Adrenal gland (tissue), 9 donors: ENCODE measurements at regions not wholly inside any gene's neighbourhood (a gene's known extent, or its start where the extent isn't known, plus 50 kb on each side); places are given as distances from the start of the nearest gene placed in this dataset.

ENCODE experiments used
- DNase-seq, 7 donors: peaks; one replicate each; pipeline ENCODE4 v3.0.0-alpha.2; 2019 to 2020
- H3K27ac ChIP-seq, 5 donors: fragments of 200-600 bp; sonication (generic) in 4 of 5; 1 replicate in 3 of 5; 2 replicates in 2 of 5; pipeline versions ENCODE4 v1.5.1 to v1.8.0; 2016 to 2020; ENCODE audit warnings: mild to moderate bottlenecking in 1 of 5
- H3K27me3 ChIP-seq: fragments of 200-600 bp; 2 replicates; pipeline ENCODE4 v1.8.0; 2021
- H3K36me3 ChIP-seq, 2 donors: fragments of 200-600 bp; replicated peaks in 1 of 2; 1 replicate in 1 of 2; 2 replicates in 1 of 2; pipeline versions ENCODE4 v1.5.1 to v1.8.0; 2018 to 2022
- H3K4me1 ChIP-seq, 2 donors: fragments of 200-600 bp; replicated peaks in 1 of 2; 1 replicate in 1 of 2; 2 replicates in 1 of 2; pipeline versions ENCODE4 v1.5.1 to v1.8.0; 2018 to 2021
- H3K4me3 ChIP-seq, 4 donors: fragments of 200-600 bp; sonication (generic) in 3 of 4; one replicate each; pipeline ENCODE4 v1.5.1; 2016 to 2018
- H3K9me3 ChIP-seq, 3 donors: fragments of 200-600 bp; sonication (generic) in 1 of 3; replicated peaks in 1 of 3; 1 replicate in 2 of 3; 2 replicates in 1 of 3; pipeline versions ENCODE4 v1.5.1 to v1.8.0; 2016 to 2021
- POLR2A ChIP-seq, 2 donors: fragments of 450-650 bp; IDR thresholded peaks; one replicate each; pipeline ENCODE4 v1.6.1; 2017; ENCODE audit warnings: antibody characterized with exemption in 2 of 2, mild to moderate bottlenecking in 2 of 2, moderate library complexity in 1 of 2
- WGBS, 4 donors: extraction: QIAGEN DNeasy Blood & Tissue Kit in 2 of 4; methylation state at CpG; one replicate each; pipeline versions ENCODE4 v1.1.5 to v1.1.7; 2013 to 2017; 5-methylcytosine and 5-hydroxymethylcytosine counted together
- intact Hi-C, 2 donors: fragments of 100-400 bp; cut with DNase I; formaldehyde crosslinking; loops; one replicate each; pipeline versions ENCODE4 v1.14.1 to v1.15.0; 2022 to 2023
- TF ChIP-seq, protein P1 (sequence below), 6 experiments: fragments of 450-650 bp in 4 of 6; fragments of 200-600 bp in 2 of 6; sonication (generic) in 1 of 6; IDR thresholded peaks; 1 replicate in 5 of 6; 2 replicates in 1 of 6; pipeline versions ENCODE4 v1.5.1 to v1.8.0; 2016 to 2021; ENCODE audit warnings: antibody characterized with exemption in 6 of 6, mild to moderate bottlenecking in 2 of 6, moderate library complexity in 1 of 6
- donor health status: healthy with polysubstance abuse.
- donor health status: Bipolar disorder and iron deficiency.
- donor health status: DM: yes; HTN: yes; CAD: no.
- donor health status: DM: no; HTN: no; CAD: no.
- donor health status: DM: no; HTN: no; CAD: no.

DNA sequence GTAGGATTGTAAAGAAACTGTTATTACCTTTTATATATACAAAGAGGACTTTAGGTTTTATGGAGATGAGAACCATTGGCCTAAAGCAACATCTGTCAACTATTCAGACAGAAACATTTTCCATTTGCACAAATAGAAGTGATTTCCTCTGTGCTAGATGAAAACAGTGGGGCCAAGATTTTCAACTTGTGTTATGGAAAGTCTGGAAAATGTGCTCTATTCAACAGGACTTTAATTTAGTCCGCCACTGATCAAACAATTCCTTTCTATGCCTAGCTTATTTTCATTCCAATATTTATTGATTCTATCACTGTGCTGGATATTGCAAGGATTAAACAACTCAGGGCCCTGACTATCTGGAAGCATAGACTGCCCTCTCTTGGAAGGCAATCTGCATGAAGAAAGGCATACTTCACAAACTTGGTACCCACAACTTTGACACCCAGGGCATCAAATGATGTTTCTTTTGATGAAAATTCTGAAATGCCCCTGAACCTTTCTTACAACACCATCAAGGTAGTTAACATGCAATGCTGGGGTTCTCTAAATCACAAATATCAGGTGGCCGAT, 126.6 kb upstream of the HMHB1 start:
- Histone ChIP-seq H3K36me3 (no peaks in the 10 kb centered on the region), H3K4me1 (no peaks in the 10 kb centered on the region), H3K9me3 (no peaks in the 10 kb centered on the region), H3K27ac (no peak overlapping the region), H3K27me3 (no peaks in the 10 kb centered on the region), H3K4me3 (no peak overlapping the region)
- WGBS, 4 donors: 82 to 92% (median 90%) methylated on average over 2 of the region's 2 CpGs
- no peak for DNase-seq
- TF ChIP-seq POLR2A (IDR thresholded peaks at IDR 0.05): no peak
- TF ChIP-seq, protein P1, sequence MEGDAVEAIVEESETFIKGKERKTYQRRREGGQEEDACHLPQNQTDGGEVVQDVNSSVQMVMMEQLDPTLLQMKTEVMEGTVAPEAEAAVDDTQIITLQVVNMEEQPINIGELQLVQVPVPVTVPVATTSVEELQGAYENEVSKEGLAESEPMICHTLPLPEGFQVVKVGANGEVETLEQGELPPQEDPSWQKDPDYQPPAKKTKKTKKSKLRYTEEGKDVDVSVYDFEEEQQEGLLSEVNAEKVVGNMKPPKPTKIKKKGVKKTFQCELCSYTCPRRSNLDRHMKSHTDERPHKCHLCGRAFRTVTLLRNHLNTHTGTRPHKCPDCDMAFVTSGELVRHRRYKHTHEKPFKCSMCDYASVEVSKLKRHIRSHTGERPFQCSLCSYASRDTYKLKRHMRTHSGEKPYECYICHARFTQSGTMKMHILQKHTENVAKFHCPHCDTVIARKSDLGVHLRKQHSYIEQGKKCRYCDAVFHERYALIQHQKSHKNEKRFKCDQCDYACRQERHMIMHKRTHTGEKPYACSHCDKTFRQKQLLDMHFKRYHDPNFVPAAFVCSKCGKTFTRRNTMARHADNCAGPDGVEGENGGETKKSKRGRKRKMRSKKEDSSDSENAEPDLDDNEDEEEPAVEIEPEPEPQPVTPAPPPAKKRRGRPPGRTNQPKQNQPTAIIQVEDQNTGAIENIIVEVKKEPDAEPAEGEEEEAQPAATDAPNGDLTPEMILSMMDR (IDR thresholded peaks at IDR 0.05): peak in 1 of 6 experiments; percentile 20
- intact Hi-C loops: no loop called here

GRCh38 chr5:143683459-143683858, 128.5 kb upstream of the HMHB1 start:
- Histone ChIP-seq H3K4me1 (no peaks in the 10 kb centered on the region), H3K27me3 (no peaks in the 10 kb centered on the region), H3K4me3 (no peak overlapping the region), H3K27ac (no peak overlapping the region), H3K9me3 (no peaks in the 10 kb centered on the region), H3K36me3 (no peaks in the 10 kb centered on the region)
- 77 to 92% (median 81%) methylated on average over 1 of the region's 1 CpG for WGBS, 4 donors
- intact Hi-C loops: no loop called here
- TF ChIP-seq, protein P1 (IDR thresholded peaks at IDR 0.05): no peak
- TF ChIP-seq POLR2A (IDR thresholded peaks at IDR 0.05): no peak
- no peak for DNase-seq

DNA sequence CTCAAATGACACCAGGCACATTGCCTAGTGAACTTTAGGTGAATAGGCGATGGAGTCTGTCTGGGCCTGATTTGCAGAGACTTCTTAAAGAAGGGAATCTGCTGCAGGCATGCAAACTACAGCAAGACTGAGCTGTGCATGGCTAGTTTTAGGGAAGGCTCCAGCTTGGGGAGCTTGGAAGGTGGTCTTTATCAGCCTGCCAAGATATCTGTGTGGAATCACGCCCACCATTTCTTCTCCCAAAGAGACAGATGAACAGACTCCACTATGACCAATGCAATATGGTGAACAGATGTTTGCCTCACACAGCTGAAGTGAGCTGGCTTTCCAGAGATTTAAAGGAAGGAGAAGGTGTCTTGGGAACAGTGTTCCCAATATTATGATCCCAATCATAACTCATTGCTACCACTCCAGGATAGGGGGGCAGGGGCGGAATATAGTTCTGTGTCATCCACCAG, 129.0 kb upstream of the HMHB1 start:
- intact Hi-C loops: no loop called here
- H3K9me3 ChIP-seq: no peaks in the 10 kb centered on the region
- H3K27me3 ChIP-seq: no peaks in the 10 kb centered on the region
- H3K4me3 ChIP-seq: no peak overlapping the region
- no peaks in the 10 kb centered on the region for H3K36me3 ChIP-seq
- TF ChIP-seq, protein P1 (IDR thresholded peaks at IDR 0.05): no peak
- TF ChIP-seq POLR2A (IDR thresholded peaks at IDR 0.05): no peak
- H3K4me1 ChIP-seq: no peaks in the 10 kb centered on the region
- DNase-seq: no peak
- H3K27ac ChIP-seq: no peak overlapping the region
- WGBS, 4 donors: 60 to 73% (median 70%) methylated on average over 3 of the region's 3 CpGs

GRCh38 chr5:143682246-143682905, 129.6 kb upstream of the HMHB1 start:
- intact Hi-C loops: no loop called here
- Histone ChIP-seq H3K9me3 (no peaks in the 10 kb centered on the region), H3K27ac (no peak overlapping the region), H3K27me3 (no peaks in the 10 kb centered on the region), H3K4me3 (no peak overlapping the region), H3K4me1 (no peaks in the 10 kb centered on the region), H3K36me3 (no peaks in the 10 kb centered on the region)
- DNase-seq: no peak
- no peak for TF ChIP-seq POLR2A (IDR thresholded peaks at IDR 0.05)
- TF ChIP-seq, protein P1 (IDR thresholded peaks at IDR 0.05): no peak
- 78 to 100% (median 83%) methylated on average over 2 of the region's 2 CpGs for WGBS, 4 donors
